Epithelial cell of prostate (primary cell): ENCODE measurements at regions not wholly inside any gene's neighbourhood (a gene's known extent, or its start where the extent isn't known, plus 50 kb on each side); places are given as distances from the start of the nearest gene placed in this dataset.

Source experiments
- DNase-seq: peaks from one replicate; pipeline ENCODE4 v3.0.0-alpha.2; 2011; ENCODE audit warnings: low read depth, low spot score
- H3K27ac ChIP-seq: fragments of 450-650 bp; 2 replicates; pipeline ENCODE4 v1.5.1; 2017; ENCODE audit warnings: mild to moderate bottlenecking

GRCh38 chr5:12845549-12846159 lies 941.4 kb upstream of the CTNND2 start:
- H3K27ac ChIP-seq, result no peak overlapping the region
- no peak for DNase-seq

DNA sequence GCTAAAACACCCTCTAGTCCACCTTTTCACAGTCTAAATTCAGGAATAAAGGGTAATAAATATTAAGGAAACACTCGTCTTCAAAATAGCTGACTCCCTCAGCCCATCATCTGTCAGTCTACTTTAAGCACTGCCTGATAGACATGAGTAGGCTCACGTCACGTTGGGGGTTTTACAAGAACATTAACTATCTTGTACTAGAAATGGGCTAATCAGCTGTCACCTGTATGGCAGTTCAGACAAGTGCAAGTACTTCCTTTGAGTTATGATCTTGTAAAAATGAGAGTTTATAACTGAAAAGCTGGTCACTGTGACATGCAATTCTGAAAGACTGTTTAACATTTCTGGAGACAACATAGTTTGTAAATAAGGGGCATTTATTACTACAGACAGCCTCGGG lies 936.7 kb upstream of the CTNND2 start:
- no peak overlapping the region for H3K27ac ChIP-seq
- DNase-seq, result no peak

- no peak for DNase-seq
- no peak overlapping the region for H3K27ac ChIP-seq
These were observed 933.3 kb upstream of the CTNND2 start for GRCh38 chr5:12837592-12837991.

GRCh38 chr5:12825163-12825562 lies 920.9 kb upstream of the CTNND2 start:
- H3K27ac ChIP-seq, result no peak overlapping the region
- DNase-seq, result no peak

DNA sequence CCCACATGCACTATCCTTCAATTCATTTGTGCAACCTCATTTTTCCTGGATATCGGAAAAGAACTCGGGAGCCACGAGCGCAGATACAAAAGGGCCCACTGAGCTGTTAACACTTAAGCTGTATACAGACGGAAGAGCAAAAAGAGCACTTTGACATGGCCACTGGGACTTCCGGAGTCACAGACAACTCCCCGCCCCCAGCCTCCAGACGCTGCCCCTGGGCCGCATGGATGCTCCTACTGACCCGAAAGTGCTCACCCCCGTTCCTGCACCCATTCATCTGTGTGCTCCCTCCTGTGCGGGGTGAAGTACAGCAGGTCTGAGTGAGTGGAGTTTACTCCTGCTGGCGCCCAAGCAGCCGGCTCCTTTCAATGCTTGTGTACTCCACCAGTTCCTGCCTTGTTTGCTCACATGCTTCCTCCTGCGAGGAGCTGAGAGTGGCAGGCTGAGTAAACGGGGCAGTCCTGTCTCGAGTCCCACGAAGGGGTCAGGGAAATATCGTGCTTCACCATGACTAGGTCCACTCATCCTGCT lies 901.0 kb upstream of the CTNND2 start:
- no peak for DNase-seq

DNA sequence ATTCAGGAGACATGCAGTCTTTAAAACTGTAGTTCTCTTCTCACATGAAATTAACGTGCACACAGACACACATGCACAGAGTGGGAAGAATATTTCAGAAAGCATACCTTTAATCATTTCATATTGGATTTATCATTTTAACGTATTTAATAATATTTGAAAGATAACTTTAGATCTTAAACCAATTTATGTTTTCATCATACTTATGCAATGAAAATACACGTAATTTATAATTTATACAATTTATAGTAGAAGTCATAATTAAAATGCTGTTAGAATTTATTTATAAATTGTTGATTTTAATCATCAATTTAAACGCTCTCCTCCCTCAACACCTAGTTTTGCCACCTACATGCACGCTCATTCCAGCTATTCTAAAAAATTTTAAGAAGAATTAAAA lies 894.9 kb upstream of the CTNND2 start:
- DNase-seq, result no peak
- H3K27ac ChIP-seq, result no peak overlapping the region

More for the DNA sequence above, 901.0 kb upstream of the CTNND2 start:
- no peak overlapping the region for H3K27ac ChIP-seq

DNA sequence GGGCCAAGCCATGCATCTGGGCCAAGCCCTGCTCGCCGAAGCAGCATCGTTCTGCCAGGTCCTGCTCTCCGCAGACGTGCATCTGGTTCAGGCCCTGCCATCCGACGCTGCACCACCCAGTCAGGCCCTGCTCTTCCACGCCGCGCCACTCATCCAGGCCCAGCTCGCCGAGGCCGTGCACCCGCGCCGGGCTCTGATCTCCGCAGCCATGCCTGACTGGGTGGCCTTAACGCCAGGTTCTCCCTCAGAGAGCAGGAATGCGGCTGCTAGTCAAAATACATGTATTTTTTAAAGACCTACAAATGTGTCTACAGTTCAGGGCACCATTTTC lies 891.1 kb upstream of the CTNND2 start:
- DNase-seq, result no peak
- H3K27ac ChIP-seq, result no peak overlapping the region

- DNase-seq, result no peak
These were observed 890.5 kb upstream of the CTNND2 start for GRCh38 chr5:12794476-12795332.

DNA sequence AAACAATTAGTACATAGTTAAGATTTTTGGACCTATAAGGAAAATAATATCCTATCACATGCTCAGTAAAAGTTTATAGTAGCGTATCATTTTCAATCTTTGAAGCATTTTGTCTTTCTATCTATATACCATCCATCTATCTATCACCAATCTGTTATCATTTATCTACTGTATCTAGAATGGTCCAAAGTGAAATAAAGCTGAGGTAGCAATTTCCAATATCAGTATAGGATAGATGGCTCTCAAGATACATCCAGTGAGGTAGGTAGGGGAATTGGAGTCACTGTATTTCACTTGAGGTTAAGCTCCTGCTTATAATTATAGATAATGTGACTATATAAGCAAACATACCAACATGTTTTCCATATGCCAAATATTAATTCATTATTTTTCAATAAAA lies 889.1 kb upstream of the CTNND2 start:
- DNase-seq, result no peak
- H3K27ac ChIP-seq, result no peak overlapping the region

More at GRCh38 chr5:12794476-12795332, 890.5 kb upstream of the CTNND2 start:
- no peak overlapping the region for H3K27ac ChIP-seq

DNA sequence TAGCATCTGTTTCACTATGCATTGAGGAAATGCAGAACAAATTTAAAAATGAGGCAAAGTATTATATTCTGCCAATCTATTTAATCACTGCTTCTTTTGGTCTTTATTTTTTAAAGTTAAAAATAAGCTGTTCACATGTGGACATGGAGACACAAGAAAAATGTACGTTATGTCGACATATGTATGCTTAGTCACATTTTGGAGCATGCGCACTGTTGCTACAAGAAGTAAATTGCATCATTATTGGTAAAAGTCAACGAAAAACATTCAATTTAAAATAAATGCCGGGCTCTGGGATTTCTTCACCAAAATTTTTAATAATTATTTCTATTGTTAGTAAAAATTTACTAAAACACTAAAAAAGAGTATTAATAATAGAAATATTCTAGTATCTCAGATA lies 876.3 kb upstream of the CTNND2 start:
- DNase-seq, result no peak
- H3K27ac ChIP-seq, result no peak overlapping the region

- H3K27ac ChIP-seq, result no peak overlapping the region
- DNase-seq, result no peak
These were observed 873.1 kb upstream of the CTNND2 start for GRCh38 chr5:12777342-12777741.

DNA sequence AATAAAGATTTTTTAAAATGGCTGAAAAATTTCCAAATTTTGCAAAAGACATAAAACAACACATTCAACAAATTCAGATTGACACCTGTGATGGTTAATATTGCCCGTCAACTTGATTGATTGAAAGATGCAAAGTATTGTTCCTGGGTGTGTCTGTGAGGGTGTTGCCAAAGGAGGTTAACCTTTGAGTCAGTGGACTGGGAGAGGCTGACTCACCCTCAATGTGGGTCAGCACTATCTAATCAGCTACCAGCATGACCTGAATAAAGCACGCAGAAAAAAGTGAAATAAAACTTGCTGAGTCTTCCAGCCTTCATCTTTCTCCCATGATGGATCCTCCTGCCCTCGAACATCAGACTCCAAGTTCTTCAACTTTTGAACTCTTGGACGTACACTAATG lies 868.0 kb upstream of the CTNND2 start:
- no peak overlapping the region for H3K27ac ChIP-seq
- DNase-seq, result no peak

DNA sequence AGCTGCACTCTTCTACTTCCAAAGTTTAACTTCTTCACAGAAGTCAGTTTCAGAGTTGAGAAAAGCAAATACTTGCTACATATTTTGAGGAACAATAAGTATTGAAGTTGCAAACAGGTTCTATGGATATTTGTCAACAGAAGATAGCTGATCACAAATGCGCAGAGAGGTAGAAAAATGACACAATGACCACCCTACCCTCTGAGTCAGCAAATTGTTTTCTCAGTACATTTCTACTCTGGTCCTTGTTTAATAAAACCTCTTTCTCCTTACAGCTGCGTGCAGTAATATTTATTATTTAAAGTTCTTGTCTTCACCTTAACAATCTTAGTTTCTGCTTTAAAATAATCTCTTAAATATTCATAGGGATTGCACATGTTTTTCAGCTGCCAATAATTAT lies 855.1 kb upstream of the CTNND2 start:
- no peak overlapping the region for H3K27ac ChIP-seq
- no peak for DNase-seq

- no peak for DNase-seq
- no peak overlapping the region for H3K27ac ChIP-seq
These were observed 852.8 kb upstream of the CTNND2 start for GRCh38 chr5:12757035-12757434.

DNA sequence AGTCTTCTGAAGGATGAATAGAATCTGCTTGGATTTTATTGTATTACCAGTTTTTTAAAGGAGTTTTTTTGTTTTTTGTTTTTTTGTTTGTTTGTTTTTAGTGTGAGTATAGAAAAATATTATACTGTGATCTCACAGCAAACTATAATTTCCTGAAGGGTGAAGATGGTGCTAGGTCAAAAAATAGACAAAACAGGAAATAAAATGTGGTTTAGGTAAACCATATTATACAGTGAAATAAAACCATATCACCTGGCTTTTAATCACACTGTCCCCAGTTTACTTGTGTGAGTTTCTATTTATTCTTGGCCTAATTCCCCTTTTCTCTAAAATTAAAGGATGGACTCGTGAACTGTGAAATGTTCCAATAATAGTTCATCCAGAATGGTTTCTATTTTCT lies 841.3 kb upstream of the CTNND2 start:
- no peak for DNase-seq
- H3K27ac ChIP-seq, result no peak overlapping the region

DNA sequence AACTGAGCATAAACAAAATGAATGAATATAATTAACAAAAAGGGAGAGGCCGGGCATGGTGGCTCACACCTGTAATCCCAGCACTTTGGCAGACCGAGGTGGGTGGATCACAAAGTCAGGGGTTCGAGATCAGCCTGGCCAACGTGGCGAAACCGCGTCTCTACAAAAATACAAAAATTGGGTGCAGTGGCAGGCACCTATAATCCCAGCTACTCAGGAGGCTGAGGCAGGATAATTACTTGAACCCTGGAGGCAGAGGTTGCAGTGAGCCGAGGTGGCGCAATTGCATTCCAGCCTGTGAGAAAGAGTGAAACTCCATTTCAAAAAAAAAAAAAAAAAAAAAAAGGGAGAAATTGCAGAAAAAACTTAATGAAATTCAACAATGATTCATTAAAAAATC lies 839.3 kb upstream of the CTNND2 start:
- no peak for DNase-seq
- H3K27ac ChIP-seq, result no peak overlapping the region

- DNase-seq, result no peak
- no peak overlapping the region for H3K27ac ChIP-seq
These were observed 826.1 kb upstream of the CTNND2 start for GRCh38 chr5:12730354-12730753.

DNA sequence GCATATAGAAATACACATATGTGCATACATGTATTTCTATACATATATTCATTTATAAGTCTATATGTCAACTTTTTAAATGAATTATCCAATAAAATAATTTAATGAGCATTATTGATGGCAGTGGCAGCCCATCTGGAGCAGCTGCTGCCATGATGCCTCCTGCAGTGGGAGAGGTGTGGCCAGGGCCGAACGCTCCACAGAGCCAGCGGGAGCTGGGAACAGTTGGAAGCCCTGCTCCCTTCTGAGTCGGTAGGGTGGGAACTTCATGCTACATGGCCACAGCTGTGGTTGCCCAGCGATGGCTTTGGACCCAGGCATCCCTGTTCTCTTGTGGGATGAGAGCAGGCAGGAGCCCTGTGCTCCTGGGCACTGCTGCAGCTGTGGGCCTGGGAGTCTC lies 812.4 kb upstream of the CTNND2 start:
- no peak overlapping the region for H3K27ac ChIP-seq
- DNase-seq, result no peak

GRCh38 chr5:12707560-12707959 lies 803.3 kb upstream of the CTNND2 start:
- no peak for DNase-seq
- no peak overlapping the region for H3K27ac ChIP-seq

- H3K27ac ChIP-seq, result no peak overlapping the region
- DNase-seq, result no peak
These were observed 800.7 kb upstream of the CTNND2 start for GRCh38 chr5:12704955-12705354.

DNA sequence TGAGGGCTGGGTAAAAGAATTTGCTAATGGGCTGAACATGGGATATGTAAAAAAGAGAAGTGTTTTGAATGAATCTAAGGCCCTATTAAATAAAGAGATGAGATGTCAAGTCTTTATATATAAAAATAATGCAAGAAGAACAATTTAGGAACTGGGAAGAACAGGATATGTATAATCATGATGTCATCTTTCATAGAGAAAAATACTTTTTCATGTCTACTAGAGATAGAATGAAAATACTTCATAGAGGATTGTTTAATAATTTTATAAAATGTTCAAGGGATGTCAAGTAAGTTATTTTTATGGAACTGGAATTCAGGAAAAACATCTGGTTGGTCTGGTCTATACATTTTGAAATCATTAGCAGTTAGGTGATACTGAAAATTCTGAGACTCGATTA lies 799.0 kb upstream of the CTNND2 start:
- H3K27ac ChIP-seq, result no peak overlapping the region
- no peak for DNase-seq

- no peak overlapping the region for H3K27ac ChIP-seq
- no peak for DNase-seq
These were observed 791.4 kb upstream of the CTNND2 start for GRCh38 chr5:12695651-12696050.
